B cell (primary cell): ENCODE measurements at regions not wholly inside any gene's neighbourhood (a gene's known extent, or its start where the extent isn't known, plus 50 kb on each side); places are given as distances from the start of the nearest gene placed in this dataset.

Experiments used
- ATAC-seq: fragments of 200-7000 bp; cut with Tn5 transposase; one replicate; pipeline ENCODE4 v1.10.0; 2021; ENCODE audit warnings: low read depth, mild to moderate bottlenecking, moderate number of reproducible peaks, moderate library complexity
- CTCF ChIA-PET: fragments of 350-600 bp; sonication (Branson Sonifier 250); formaldehyde crosslinking; loops from one replicate; lab custom pipeline; 2021; ENCODE audit warnings: antibody characterized with exemption, inconsistent platforms; lab: Charles Lee
- POLR2A ChIA-PET: fragments of 350-600 bp; sonication (Branson Sonifier 250); formaldehyde crosslinking; loops from one replicate; lab custom pipeline; 2021; ENCODE audit warnings: antibody characterized with exemption; lab: Charles Lee
- DNase-seq: peaks from one replicate; pipeline ENCODE4 v3.0.0; 2013
- H2AFZ ChIP-seq: 2 replicates; pipeline ENCODE4 v1.6.1; 2012; ENCODE audit warnings: mild to moderate bottlenecking, low read depth, low read length; ENCODE audit not compliant: insufficient read depth, poor library complexity, severe bottlenecking
- H3K27ac ChIP-seq, 2 donors: 1 replicate in 1 of 2; 2 replicates in 1 of 2; pipeline ENCODE4 v1.5.1; 2012 to 2013; ENCODE audit warnings: low read length in 2 of 2, mild to moderate bottlenecking in 2 of 2, moderate library complexity in 1 of 2
- H3K27me3 ChIP-seq, 4 experiments: fragments of 200-600 bp in 1 of 4; sonication (generic) in 1 of 4; replicated peaks in 1 of 4; 1 replicate in 2 of 4; 2 replicates in 2 of 4; pipeline versions ENCODE4 v1.6.1 to v1.7.0; 2013 to 2016; ENCODE audit warnings: low read length in 3 of 4, mild to moderate bottlenecking in 2 of 4, mixed read lengths in 1 of 4, moderate library complexity in 1 of 4; ENCODE audit not compliant: insufficient read depth in 4 of 4, control insufficient read depth in 3 of 4; ENCODE audit errors: control extremely low read depth in 1 of 4
- H3K36me3 ChIP-seq, 2 experiments: replicated peaks in 1 of 2; 1 replicate in 1 of 2; 2 replicates in 1 of 2; pipeline versions ENCODE4 v1.6.1 to v1.7.1; 2013; ENCODE audit warnings: low read length in 1 of 2; ENCODE audit not compliant: insufficient read depth in 2 of 2, control insufficient read depth in 1 of 2; ENCODE audit errors: control extremely low read depth in 1 of 2, extremely low read depth in 1 of 2
- H3K4me1 ChIP-seq, 2 donors: fragments of 200-600 bp in 1 of 2; sonication (generic) in 1 of 2; 1 replicate in 1 of 2; 2 replicates in 1 of 2; pipeline versions ENCODE4 v1.5.1 to v1.6.1; 2013 to 2017; ENCODE audit warnings: low read length in 2 of 2; ENCODE audit not compliant: control insufficient read depth in 2 of 2, insufficient read depth in 2 of 2
- H3K4me2 ChIP-seq: replicated peaks from 2 replicates; pipeline ENCODE3; 2012; ENCODE audit warnings: mild to moderate bottlenecking, low read depth, low read length; ENCODE audit not compliant: poor library complexity, severe bottlenecking
- H3K4me3 ChIP-seq, 5 experiments: fragments of 200-600 bp in 1 of 5; sonication (generic) in 1 of 5; 1 replicate in 3 of 5; 2 replicates in 2 of 5; pipeline versions ENCODE4 v1.5.1 to v1.7.0; 2011 to 2016; ENCODE audit warnings: low read length in 4 of 5, mild to moderate bottlenecking in 4 of 5, low read depth in 2 of 5, control low read depth in 1 of 5, moderate library complexity in 1 of 5; ENCODE audit not compliant: insufficient read depth in 1 of 5; ENCODE audit errors: control extremely low read depth in 1 of 5, extremely low read depth in 1 of 5
- H3K79me2 ChIP-seq: fragments of 200-600 bp; sonication (generic); one replicate; pipeline ENCODE4 v1.6.0; 2016; ENCODE audit warnings: low read length; ENCODE audit not compliant: control insufficient read depth, insufficient read depth
- H3K9ac ChIP-seq: fragments of 200-600 bp; sonication (generic); 2 replicates; pipeline ENCODE4 v1.6.1; 2017; ENCODE audit warnings: mild to moderate bottlenecking, low read length, moderate library complexity
- H3K9me3 ChIP-seq, 3 donors: one replicate each; pipeline versions ENCODE4 v1.6.1 to v1.7.1; 2013; ENCODE audit warnings: low read length in 2 of 3; ENCODE audit not compliant: control insufficient read depth in 2 of 3, insufficient read depth in 1 of 3; ENCODE audit errors: control extremely low read depth in 1 of 3
- H4K20me1 ChIP-seq: 2 replicates; pipeline ENCODE4 v1.6.0; 2012; ENCODE audit warnings: mild to moderate bottlenecking, low read length; ENCODE audit not compliant: insufficient read depth, control insufficient read depth, poor library complexity, severe bottlenecking
- H3K27ac Mint-ChIP-seq: one replicate; pipeline ENCODE4 v1.8.0; 2021; ENCODE audit warnings: mixed read lengths
- H3K27me3 Mint-ChIP-seq: one replicate; pipeline ENCODE4 v1.8.0; 2021; ENCODE audit warnings: mixed read lengths
- H3K4me1 Mint-ChIP-seq: one replicate; pipeline ENCODE4 v1.8.0; 2021; ENCODE audit warnings: mixed read lengths
- H3K4me3 Mint-ChIP-seq: one replicate; pipeline ENCODE4 v1.8.0; 2021; ENCODE audit warnings: mixed read lengths
- H3K9me3 Mint-ChIP-seq: one replicate; pipeline ENCODE4 v1.8.0; 2022; ENCODE audit warnings: mixed read lengths; ENCODE audit not compliant: insufficient read depth
- CTCF ChIP-seq: fragments of 200-600 bp; IDR thresholded peaks from one replicate; pipeline ENCODE4 v1.8.0; 2022; ENCODE audit warnings: antibody characterized with exemption, mild to moderate bottlenecking
- EZH2 ChIP-seq: IDR thresholded peaks from 2 replicates; pipeline ENCODE4 v1.6.1; 2012; ENCODE audit warnings: borderline replicate concordance, low read depth, mild to moderate bottlenecking, moderate library complexity, low read length; ENCODE audit not compliant: insufficient read depth, poor library complexity, severe bottlenecking
- WGBS: methylation state at CpG from one replicate; pipeline ENCODE4 v1.1.5; 2013; ENCODE audit warnings: missing lambda C conversion rate; ENCODE audit not compliant: insufficient coverage; 5-methylcytosine and 5-hydroxymethylcytosine counted together
- intact Hi-C: fragments of 100-400 bp; cut with micrococcal nuclease; formaldehyde crosslinking; loops from one replicate; pipeline ENCODE4 v1.10.0; 2022

DNA sequence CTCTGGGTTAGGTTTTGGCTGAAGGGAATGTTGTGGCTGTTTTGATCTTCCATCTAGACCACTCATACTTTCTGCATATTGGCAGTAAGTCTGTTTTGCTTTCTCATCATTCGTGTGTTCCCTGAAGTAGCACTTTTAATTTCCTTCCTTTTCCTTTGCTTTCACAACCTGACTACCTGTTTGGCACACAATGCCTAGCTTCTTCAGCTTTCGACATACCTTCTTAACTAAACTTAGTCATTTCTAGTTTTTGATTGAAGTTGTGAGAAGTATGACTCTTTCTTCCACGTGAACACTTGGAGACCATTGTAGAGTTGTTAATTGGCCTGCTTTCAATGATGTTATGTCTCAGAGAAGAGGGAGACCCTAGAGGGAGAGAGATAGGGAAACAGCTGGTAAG lies 123.6 kb upstream of the EPB41L3 start:
- H3K27me3 Mint-ChIP-seq: no peaks in the 10 kb centered on the region
- intact Hi-C loops: no loop called here
- Histone ChIP-seq H3K27ac (no peak overlapping the region), H3K79me2 (no peaks in the 10 kb centered on the region), H3K4me2 (no peak overlapping the region), H3K4me3 (no peak overlapping the region), H4K20me1 (no peaks in the 10 kb centered on the region), H3K9me3 (no peaks in the 10 kb centered on the region), H2AFZ (no peak overlapping the region), H3K9ac (no peak overlapping the region), H3K27me3 (no peaks in the 10 kb centered on the region), H3K4me1 (no peaks in the 10 kb centered on the region), H3K36me3 (no peaks in the 10 kb centered on the region)
- DNase-seq: no peak
- no peaks in the 10 kb centered on the region for H3K4me1 Mint-ChIP-seq
- TF ChIP-seq EZH2 (no peak), CTCF (no peak)
- H3K4me3 Mint-ChIP-seq: no peak overlapping the region
- ATAC-seq: no peak
- H3K9me3 Mint-ChIP-seq: no peaks in the 10 kb centered on the region
- WGBS: 100% methylated on average over 1 of the region's 3 CpGs
- CTCF ChIA-PET: no interaction called here
- no peak overlapping the region for H3K27ac Mint-ChIP-seq
- POLR2A ChIA-PET: no interaction called here

GRCh38 chr18:5662586-5663090 lies 118.8 kb upstream of the EPB41L3 start:
- H3K4me1 Mint-ChIP-seq: no peaks in the 10 kb centered on the region
- Histone ChIP-seq H3K27ac (no peak overlapping the region), H4K20me1 (no peaks in the 10 kb centered on the region), H3K27me3 (no peaks in the 10 kb centered on the region), H3K79me2 (no peaks in the 10 kb centered on the region), H3K9me3 (no peaks in the 10 kb centered on the region), H3K4me3 (no peak overlapping the region), H3K36me3 (no peaks in the 10 kb centered on the region), H3K4me1 (no peaks in the 10 kb centered on the region), H2AFZ (no peak overlapping the region), H3K9ac (no peak overlapping the region), H3K4me2 (no peak overlapping the region)
- TF ChIP-seq EZH2 (no peak), CTCF (no peak)
- CTCF ChIA-PET: no interaction called here
- intact Hi-C loops: no loop called here
- H3K27ac Mint-ChIP-seq: no peak overlapping the region
- POLR2A ChIA-PET: no interaction called here
- no peaks in the 10 kb centered on the region for H3K9me3 Mint-ChIP-seq
- ATAC-seq (no peak), DNase-seq (no peak)
- no CpG with 5 or more reads among the region's 3 CpGs for WGBS
- no peak overlapping the region for H3K4me3 Mint-ChIP-seq
- no peaks in the 10 kb centered on the region for H3K27me3 Mint-ChIP-seq
